SK-N-SH treated with all-trans-retinoic acid at 6 μM for 48 hours (cell line): ENCODE measurements at regions not wholly inside any gene's neighbourhood (a gene's known extent, or its start where the extent isn't known, plus 50 kb on each side); places are given as distances from the start of the nearest gene placed in this dataset.

Source experiments
- ARNTL ChIP-seq: fragments of 450-650 bp; formaldehyde crosslinking; IDR thresholded peaks from 2 replicates; pipeline ENCODE4 v1.5.0; 2020; ENCODE audit warnings: low read depth, mild to moderate bottlenecking, moderate library complexity, borderline replicate concordance
- CREB5 ChIP-seq: fragments of 250-450 bp; sonication (Bioruptor Pico); IDR thresholded peaks from 2 replicates; pipeline ENCODE4 v1.5.1; 2020; ENCODE audit warnings: low read depth, mild to moderate bottlenecking, moderate library complexity
- GLIS3 ChIP-seq: fragments of 250-450 bp; sonication (Bioruptor Pico); IDR thresholded peaks from 2 replicates; pipeline ENCODE4 v1.5.0; 2020; ENCODE audit warnings: mild to moderate bottlenecking, moderate library complexity
- TF ChIP-seq, protein P1 (sequence below): fragments of 250-450 bp; sonication (Bioruptor Pico); IDR thresholded peaks from 2 replicates; pipeline ENCODE4 v1.8.0; 2020; ENCODE audit warnings: mild to moderate bottlenecking, moderate library complexity, borderline replicate concordance

- no peak for TF ChIP-seq ARNTL (CRISPR knock-in tag)
- TF ChIP-seq, protein P1, sequence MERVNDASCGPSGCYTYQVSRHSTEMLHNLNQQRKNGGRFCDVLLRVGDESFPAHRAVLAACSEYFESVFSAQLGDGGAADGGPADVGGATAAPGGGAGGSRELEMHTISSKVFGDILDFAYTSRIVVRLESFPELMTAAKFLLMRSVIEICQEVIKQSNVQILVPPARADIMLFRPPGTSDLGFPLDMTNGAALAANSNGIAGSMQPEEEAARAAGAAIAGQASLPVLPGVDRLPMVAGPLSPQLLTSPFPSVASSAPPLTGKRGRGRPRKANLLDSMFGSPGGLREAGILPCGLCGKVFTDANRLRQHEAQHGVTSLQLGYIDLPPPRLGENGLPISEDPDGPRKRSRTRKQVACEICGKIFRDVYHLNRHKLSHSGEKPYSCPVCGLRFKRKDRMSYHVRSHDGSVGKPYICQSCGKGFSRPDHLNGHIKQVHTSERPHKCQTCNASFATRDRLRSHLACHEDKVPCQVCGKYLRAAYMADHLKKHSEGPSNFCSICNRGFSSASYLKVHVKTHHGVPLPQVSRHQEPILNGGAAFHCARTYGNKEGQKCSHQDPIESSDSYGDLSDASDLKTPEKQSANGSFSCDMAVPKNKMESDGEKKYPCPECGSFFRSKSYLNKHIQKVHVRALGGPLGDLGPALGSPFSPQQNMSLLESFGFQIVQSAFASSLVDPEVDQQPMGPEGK (CRISPR knock-in tag): no peak
- TF ChIP-seq CREB5 (CRISPR knock-in tag): no peak
- no peak for TF ChIP-seq GLIS3 (CRISPR knock-in tag)
Observed at GRCh38 chr2:16736633-16737032, 71.0 kb upstream of the CYRIA start.
